ENCODE measurements at regions not wholly inside any gene's neighbourhood (a gene's known extent, or its start where the extent isn't known, plus 50 kb on each side); places are given as distances from the start of the nearest gene placed in this dataset.
"Not testable (repeated sequence)": the region's sequence is repeated elsewhere in the genome, so short reads cannot be mapped to it uniquely, and the experiment has no call there.

DNA sequence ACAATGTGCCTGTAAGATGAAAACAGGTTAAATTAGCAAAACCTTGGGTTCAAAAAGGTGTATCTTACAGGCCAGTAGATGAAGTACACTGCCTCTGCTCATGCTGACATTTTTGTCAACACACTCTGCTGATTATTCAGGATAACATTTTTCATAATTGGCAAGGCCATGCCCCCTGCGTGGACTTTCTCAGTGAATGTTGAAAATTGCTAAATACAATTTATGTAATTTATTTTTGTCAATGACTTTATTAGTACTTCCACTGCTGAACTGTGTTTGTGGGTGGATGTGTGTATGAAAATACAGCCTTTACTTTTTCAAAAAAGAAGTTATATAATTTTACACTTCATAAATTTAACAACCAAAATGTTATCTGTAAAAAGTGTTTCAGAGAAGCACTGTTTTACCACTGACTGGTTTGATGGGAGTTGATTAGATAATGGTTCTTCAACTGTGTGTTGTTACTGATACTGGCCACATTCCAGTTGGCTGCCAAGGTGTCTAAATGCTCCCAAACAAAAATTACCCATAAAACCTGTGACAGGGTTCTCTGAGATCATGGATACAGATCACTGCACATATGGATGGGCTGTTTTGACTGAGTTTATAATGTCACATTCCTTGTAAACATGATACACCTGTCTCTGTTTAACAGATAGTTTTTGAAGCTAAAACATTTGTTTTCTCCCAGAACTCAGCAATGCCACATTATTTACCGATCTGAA lies 151.9 kb upstream of the SLC7A11 start:
- no peak for DNase-seq

DNA sequence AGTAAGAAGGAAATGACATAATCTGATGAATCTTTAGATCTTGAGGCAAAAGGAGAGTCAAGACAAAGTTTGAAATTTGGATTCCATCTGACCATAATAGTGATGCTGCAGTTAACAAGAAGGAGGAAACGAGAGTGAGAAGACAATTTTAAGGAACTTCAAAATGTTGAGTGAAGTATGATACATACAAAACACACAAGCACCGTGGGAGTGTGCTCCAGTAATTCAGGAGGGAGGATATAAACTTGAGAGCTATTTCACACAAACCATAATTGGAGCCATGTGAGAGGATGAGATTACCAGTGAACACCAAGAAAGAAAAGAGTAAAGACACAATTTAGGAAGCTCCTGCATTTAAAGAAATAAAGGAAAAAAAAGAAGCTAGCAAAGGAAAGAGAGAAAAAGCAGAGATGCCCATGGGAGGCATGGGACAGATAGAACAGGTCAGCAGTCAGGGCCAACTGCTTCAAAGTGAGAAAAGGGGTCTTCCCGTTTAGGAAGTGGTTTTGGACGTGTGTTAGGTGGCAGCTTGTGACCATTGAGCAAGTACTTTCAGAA lies 150.7 kb upstream of the SLC7A11 start:
- DNase-seq: no peak

DNA sequence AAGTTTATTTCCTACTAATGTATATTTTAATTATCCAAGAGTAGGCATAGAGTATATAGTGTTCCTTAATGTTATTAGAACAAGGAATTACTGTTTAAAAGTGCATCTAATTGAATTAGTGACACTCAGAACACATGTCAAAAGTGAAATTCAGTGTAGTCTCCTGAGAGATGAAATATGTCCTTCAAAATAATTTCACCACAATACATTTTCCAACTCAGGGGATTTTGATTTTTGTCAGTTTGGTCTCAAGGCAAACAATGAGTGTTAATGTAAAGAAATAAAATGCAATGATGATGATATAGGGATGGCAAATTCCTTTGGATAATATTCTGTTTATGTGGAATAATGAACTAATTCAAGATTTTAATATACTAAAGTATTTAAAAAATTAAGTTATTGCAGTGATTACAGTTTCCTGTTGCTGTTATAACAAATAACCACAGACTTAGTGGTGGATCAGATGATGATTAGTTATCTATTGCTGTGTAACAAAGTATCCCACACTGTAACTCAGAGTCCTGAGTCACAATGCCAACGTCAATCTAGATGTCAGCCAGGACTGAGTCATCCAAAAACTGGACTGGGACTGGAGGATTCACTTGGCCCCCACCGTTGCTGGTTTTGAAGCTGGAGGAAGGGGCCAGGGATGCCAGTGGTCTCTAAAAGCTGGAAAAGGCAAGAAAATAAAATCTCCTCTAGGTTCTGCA lies 148.0 kb upstream of the SLC7A11 start:
- DNase-seq: no peak

DNA sequence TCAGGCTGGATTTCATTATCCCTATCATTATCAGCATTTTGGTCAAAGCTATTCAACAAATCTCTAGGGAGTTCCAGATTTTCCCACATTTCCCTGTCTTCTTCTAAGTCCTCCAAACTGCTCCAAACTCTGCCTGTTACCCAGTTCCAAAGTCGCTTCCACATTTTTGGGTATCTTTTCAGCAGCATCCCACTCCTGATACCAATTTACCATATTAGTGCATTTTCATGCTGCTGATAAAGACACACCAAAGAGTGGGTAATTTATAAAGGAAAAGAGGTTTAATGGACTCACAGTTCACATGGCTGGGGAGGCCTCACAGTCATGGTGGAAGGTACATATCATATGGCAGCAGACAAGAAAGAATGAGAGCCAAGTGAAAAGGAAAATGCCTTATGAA lies 132.8 kb upstream of the SLC7A11 start:
- no peak for DNase-seq

DNA sequence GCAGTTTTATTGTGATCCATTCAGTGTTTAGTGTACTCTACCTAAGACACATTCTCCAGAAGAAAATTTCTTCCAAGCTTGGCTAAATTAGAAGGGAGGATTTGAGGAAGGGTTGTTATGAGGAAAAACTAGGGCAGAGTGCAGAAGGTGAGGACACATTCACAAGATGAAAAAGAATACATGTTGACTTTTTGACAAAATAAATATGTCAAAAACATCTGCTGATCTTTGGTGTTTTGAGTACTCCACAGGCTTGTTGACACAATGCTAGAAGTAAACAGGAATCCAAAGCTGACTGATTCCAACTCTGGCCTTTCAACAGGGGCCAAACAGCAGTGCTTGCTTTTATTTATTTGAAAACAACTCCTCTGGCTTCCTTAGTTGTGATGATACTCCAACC lies 125.8 kb upstream of the SLC7A11 start:
- no peak for DNase-seq

DNA sequence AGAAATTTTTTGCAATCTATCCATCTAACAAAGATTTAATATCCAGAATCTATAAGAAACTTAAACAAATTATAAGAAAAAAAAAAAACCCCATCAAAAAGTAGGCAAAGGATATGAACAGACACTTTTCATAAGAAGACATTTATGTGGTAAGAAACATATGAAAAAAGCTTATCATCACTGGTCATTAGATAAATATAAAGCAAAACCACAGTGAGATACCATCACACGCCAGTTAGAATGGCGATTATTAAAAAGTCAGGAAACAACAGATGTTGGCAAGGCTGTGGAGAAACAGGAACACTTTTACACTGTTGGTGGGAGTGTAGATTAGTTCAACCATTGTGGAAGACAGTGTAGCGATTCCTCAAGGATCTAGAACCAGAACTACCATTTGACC lies 110.3 kb upstream of the SLC7A11 start:
- DNase-seq: not testable (repeated sequence)

DNA sequence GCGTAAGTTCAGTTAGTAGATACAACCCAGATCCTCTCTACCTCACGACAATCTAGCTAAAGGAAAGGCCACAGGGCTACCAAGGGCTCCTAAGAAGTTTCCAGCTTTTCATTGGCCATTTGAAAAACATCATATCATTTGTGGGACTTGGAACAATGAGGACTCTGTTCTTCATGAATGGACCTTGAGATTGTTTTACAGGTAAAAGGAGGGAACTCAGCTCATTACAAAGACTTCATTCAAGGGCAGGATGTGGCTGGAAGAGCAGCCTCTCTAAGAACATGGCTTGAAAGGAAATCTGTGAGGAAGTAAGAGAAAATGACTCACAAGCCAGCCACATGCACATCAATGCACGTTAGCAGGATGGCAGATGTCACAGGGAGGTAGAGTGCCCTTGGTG lies 105.9 kb upstream of the SLC7A11 start:
- no peak for DNase-seq

DNA sequence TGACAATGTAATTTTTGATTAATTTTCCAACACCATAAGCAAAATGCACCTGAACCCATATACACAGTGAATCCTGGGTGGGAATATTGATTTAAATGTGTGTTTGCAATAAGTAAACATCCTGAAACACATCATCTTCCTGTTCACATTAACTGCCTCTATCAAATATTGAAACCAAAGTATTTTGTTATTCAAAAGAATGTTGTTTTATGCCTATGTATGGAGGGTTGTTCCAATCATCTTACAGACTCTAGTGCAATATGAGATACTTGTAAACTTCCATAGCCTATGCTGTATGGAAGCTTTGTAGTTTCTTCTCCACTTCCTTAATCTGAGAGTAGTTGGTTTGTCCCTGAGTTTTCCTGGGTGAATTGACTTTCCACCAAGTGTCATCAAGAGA lies 105.4 kb upstream of the SLC7A11 start:
- no peak for DNase-seq

DNA sequence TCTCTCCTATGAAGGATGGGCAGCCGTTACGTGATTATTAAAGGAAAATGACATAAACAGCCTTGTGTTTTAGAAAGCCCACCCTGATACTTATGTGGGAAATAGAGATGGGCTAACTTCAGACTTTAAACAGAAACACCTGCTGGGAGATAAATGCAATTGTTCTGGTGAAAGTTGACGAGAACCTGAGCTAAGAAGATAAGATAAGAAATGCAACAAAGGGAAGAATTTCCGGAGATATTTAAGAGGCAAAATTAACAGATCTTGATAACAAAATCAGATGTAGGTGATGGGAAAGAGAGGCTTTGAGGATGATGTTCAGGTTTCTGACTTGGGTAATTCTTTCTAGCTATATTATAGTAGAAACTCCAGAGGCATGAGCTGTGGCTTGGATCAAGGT lies 102.7 kb upstream of the SLC7A11 start:
- no peak for DNase-seq

DNA sequence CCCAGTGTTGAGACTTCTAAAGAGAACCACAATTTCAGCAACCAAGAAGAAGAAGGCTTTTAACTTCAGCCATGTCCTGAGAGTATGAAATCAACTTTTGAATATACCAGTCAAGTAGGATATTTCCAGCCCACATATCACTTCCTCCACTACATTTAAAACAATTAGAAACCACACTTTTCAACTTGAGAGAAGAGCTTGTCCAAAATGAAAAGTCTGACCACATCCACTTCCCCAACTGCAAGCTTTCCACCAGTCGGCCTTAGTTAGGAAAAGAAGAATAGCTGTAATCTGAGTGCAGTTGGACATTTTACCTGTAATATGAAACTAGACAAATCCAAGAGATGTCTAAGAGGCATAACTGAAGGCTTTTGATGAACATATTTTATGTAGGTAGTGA lies 101.9 kb upstream of the SLC7A11 start:
- no peak for DNase-seq

DNA sequence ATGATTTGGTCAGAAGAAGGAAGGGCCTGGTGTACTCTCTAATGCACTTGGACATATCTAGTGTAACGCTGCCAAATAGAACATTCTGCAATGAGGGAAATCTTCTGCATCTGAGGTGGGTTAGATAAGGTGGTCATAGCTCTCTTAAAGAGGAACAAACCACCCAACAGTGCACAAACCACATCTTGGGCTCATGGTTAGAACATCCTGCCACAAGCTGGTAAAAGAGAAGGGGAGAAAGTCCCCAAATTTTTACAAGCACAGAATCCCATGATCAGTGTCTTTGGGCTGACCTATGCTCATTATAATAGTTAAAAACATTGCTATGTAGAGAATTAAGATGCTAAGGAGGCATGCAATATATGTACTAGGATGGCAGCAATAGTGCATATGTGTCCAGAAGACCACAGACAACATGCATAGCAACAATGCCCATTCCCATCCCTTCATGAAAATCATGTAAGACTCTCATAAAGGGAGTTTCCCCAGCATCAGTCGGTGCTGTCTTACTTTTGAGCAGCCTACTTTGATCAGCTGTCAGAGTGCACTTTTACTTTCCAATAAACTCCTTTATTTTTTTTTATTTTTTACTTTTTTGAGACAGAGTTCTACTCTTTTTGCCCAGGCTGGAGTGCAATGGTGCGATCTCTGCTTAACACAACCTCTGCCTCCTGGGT lies 99.7 kb upstream of the SLC7A11 start:
- DNase-seq: no peak

DNA sequence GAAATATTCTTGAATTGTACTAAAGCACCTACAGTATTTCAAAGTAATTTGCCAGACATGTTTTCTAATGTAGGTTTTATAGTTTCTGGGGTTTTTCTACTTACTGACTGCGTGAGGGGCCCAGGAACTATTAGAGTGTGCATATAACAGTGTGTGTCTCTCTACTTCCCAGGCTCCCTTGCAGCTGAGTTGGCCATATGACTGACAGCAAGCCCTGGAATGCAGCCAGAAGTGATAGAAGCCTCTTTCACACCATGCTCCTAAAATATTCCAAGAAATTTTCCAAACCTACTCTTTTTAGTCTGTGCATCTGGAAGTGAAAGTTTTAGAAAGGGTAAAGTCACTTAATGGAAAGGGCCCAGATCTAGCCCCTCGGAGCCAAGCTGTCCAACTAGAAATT lies 96.7 kb upstream of the SLC7A11 start:
- no peak for DNase-seq

DNA sequence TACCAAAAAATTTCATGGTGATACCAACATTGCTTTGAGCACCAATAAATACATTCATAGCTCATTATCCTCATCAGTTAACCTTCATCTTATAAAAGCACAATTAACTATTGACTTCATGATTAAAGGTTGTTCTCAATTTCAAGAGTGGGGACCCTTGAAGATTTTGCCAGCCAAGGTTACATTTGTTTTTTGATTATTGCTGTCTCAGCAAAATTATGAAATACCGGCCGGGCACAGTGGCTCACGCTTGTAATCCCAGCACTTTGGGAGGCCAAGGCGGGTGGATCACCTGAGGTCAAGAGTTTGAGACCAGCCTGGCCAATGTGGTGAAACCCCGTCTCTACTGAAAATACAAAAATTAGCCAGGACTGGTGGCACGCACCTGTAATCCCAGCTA lies 96.1 kb upstream of the SLC7A11 start:
- DNase-seq: not testable (repeated sequence)

DNA sequence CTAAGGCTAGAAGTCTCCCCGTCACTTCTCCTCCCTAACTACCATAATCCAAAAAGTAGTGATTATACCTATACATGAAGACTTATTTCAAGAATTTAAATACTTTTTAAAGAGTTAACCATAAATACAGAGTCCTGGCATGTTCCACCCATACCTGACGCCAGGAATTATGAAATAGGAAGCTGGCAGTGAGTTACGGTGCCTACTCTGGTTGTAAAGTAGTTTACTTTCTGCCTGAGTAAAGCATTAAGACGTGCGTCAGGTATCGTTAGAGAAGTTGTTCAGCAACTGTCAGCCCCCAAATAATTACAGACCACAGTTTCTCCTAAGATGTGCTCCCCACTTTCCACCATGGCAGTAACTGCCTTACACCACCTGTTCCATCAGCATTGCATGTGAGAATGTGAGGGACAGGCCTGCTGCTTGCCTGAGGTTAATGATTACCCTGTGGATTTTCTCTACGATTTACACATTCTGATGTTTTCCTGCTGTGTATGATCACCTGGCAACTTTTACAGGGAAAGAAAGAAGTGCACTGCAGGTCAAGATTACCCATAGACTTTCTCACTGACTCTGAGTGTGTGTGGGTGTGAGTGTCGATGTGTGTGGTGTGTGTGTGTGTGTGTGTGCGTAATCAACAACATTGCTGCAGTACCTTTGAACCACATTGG lies 92.3 kb upstream of the SLC7A11 start:
- no peak for DNase-seq

DNA sequence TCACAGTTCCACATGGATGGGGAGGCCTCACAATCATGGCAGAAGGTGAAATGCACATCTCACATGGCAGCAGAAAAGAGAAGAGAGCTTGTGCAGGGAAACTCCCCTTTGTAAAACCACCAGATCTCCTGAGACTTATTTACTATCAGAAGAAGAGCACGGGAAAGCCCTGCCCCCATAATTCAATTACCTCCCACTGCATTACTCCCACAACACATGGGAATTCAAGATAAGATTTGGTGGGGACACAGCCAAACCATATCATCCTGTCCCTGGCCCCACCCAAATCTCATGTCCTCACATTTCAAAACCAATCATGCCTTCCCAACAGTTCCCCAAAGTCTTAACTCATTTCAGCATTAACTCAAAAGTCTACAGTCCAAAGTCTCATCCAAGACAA lies 90.3 kb upstream of the SLC7A11 start:
- DNase-seq: not testable (repeated sequence)

DNA sequence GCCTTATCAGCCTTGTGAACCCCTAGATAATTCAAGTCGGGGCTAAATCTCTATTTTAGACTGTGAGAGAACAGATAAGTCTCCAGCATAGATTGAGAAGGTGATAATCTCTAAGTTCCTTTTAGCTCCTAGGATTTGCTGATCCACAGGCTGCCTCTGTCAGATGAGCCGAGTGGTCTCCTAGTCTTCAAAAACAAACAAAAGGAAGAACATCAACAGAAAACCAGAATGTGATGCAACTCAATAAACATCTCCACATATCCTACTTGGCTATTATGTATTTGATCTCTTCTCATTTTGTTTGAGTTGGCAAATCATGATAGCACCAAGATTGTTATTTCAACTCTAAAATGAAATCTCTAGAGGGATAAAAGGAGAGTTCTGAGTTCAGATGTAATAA lies 88.4 kb upstream of the SLC7A11 start:
- no peak for DNase-seq

DNA sequence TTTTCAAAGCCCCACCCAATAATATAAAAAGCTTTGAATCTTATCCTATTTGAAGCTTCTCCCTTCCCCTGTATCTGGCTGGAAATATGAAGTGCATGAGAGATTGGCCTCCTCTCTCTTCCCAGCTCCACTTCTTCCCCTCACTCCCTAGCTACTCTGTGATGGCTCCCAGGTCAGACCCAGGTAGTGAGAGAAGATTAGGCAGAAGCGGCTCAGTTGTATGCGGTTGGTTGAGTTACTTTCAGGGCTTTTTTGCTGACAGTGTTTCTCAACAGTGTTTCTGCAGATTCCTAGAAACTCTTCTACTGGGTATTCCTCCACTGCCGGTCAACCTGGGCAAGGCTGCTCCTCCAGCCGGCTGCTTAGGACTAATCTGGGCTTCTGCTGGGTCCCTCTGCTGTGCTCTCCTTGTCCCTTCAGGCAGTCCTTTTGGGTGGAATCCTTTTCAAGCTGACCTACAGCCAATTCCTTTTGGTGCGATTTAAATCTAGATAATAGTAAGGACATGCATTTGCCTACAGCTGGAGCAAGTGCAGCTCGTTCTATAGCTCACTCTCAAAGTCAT lies 87.4 kb upstream of the SLC7A11 start:
- no peak for DNase-seq

DNA sequence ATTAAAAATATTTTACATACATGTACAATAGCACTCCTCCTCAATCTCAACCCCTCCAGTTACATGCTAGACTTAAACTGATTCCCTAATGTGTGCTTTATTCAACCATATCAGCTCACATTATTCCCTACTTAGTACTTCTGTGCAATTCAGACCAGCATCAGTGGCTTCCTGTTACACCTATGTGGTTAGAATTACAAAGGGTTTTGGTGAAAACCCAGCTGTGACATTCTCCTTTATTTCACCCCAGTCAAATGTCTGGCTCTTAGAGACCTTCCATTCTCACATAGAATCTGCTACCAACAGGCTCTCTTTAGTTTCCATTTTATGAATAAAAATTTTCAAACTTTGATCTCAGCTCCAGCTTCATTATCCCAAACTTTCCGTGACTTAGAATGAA lies 85.2 kb upstream of the SLC7A11 start:
- no peak for DNase-seq

DNA sequence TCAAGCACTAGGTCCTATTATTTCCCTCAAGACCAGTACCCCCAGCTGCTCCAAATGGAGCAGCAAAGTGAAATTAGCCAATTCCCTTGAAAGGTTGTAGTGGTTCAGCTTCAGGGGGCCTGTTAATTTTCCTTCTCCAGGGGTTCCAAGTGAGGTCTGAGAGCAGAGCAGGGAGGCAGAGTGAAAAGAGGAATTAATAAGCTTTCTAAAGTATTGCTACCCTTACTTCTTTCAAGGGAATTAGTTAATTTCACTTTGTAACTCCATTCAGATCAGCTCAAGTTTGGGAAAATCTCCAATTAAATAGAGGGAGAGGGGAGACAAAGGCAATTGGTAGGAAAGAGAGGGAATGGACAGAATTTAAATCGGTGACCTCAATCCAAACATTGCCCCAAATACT lies 78.7 kb upstream of the SLC7A11 start:
- DNase-seq: no peak

DNA sequence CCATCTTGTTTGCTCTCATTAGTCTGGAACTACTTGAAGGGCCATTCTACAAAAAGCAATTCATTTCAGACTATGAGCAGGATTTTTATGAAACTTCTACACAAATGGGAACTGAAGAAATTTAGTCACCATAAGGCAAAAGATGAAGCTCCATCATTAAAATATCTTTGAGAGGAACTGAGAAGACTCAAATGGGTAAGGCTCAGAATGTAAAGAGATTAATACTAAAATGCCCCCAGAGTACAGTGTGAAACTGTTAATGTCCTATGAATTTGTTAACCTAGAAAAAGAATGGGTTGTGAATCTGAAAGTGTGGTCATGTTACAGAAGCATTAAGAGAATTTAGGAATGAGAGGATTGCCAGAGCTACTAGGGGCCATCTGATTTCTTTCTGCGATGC lies 77.9 kb upstream of the SLC7A11 start:
- DNase-seq: no peak

DNA sequence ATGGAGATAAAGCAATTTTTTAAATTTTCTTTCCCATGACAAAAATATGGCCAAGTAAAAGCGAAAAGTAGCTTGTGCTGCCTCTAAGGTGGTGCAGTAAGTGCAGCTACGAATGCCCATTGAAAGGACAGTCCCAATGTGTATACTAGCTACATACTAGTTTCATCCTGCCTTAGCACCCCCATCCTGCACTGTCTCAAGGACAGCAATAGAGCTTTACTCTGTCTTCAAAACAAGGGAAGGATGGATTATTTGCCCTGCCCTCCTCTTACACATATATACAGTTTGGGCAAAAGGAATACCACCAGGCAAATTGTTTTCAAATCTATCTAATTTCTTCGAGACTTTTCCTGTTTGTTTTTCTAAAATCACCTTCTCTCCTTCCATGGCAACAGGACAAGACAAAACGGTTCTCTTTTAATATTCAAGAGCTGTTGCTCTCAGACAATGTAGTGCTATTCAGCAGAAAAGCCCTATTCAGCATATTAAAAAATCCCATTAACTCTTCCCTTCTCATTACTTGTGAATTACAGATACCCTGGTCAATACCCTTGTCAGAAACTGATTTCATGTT lies 75.1 kb upstream of the SLC7A11 start:
- DNase-seq: no peak

DNA sequence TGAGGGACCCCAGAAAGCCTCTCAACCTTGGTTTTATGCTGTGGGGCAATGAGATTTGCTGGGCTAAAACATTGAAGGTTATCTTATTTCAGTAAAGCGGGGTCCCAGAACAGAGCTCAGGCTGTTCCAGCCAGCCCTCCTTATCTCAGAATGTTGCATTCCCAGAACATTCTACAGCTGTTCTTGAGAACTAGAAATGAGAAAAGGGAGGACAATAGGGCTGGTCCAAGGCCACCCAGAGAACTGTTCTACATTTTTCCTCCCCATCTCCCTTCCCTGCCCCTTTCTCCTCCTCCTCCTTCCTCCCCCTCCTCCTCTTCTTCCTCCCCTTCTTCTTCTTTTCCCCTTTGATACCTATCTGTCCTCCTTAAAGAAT lies 70.4 kb upstream of the SLC7A11 start:
- DNase-seq: no peak
